HepG2 (cell line): ENCODE measurements at regions not wholly inside any gene's neighbourhood (a gene's known extent, or its start where the extent isn't known, plus 50 kb on each side); places are given as distances from the start of the nearest gene placed in this dataset.

Source experiments
- ATAC-seq: fragments of 200-7000 bp; cut with Tn5 transposase; 3 replicates; pipeline ENCODE4 v1.9.1; 2020; ENCODE audit warnings: mild to moderate bottlenecking, moderate library complexity
- BruUV-seq: library from RNA; stranded (reverse); fragments of 400-500 nt; replicated peaks from 2 replicates; lab custom pipeline; 2021; lab: Mats Ljungman, UMichigan
- CTCF ChIA-PET: fragments of 300-600 bp; formaldehyde crosslinking; extraction: SDS; loops from one replicate; lab custom pipeline; 2021; ENCODE audit warnings: low total read pairs, inconsistent platforms, low intra/inter-chr PET ratio; lab: Yijun Ruan, JAX
- POLR2A ChIA-PET: fragments of 350-600 bp; sonication (Branson Sonifier 250); formaldehyde crosslinking; loops from one replicate; lab custom pipeline; 2020; ENCODE audit warnings: antibody characterized with exemption, inconsistent platforms; lab: Yijun Ruan, JAX
- DNase-seq: peaks from one replicate; pipeline ENCODE4 v3.0.0-alpha.2; 2015; ENCODE audit warnings: low spot score
- FAIRE-seq: peaks from 3 replicates; lab custom pipeline; 2011; peaks lifted over from hg19 to GRCh38; lab: Jason Lieb, UNC
- H2AFZ ChIP-seq: one replicate; pipeline ENCODE4 v1.6.1; 2011; ENCODE audit warnings: low read length, inconsistent platforms
- H3K27ac ChIP-seq: fragments of 300-600 bp; 3 replicates; pipeline ENCODE4 v1.8.0; 2011; ENCODE audit warnings: mixed run types, mild to moderate bottlenecking, mixed read lengths, low read length, inconsistent platforms; ENCODE audit not compliant: insufficient read depth; ENCODE audit errors: extremely low read length
- H3K27me3 ChIP-seq, 2 experiments: fragments of 200-600 bp in 1 of 2; 2 replicates in 1 of 2; 3 replicates in 1 of 2; pipeline versions ENCODE4 v1.6.0 to v1.8.0; 2011; ENCODE audit warnings: low read length in 2 of 2, mild to moderate bottlenecking in 2 of 2, moderate library complexity in 2 of 2, inconsistent platforms in 1 of 2; ENCODE audit not compliant: insufficient read depth in 2 of 2, control insufficient read depth in 1 of 2
- H3K36me3 ChIP-seq, 2 experiments: fragments of 200-600 bp in 1 of 2; replicated peaks in 1 of 2; 2 replicates in 1 of 2; 3 replicates in 1 of 2; pipeline versions ENCODE4 v1.5.1 to v1.8.0; 2011; ENCODE audit warnings: low read length in 2 of 2, inconsistent platforms in 1 of 2; ENCODE audit not compliant: insufficient read depth in 2 of 2, control insufficient read depth in 1 of 2
- H3K4me1 ChIP-seq: 2 replicates; pipeline ENCODE4 v1.5.1; 2012; ENCODE audit warnings: low read length, inconsistent platforms; ENCODE audit not compliant: insufficient read depth
- H3K4me2 ChIP-seq: 2 replicates; pipeline ENCODE4 v1.6.0; 2011; ENCODE audit warnings: low read depth, low read length, inconsistent platforms
- H3K4me3 ChIP-seq, 3 experiments: fragments of 200-600 bp in 1 of 3; sonication (generic), shearing (Covaris generic) in 1 of 3; replicated peaks in 1 of 3; 2 replicates each; pipeline ENCODE4 v1.5.1; 2011 to 2016; ENCODE audit warnings: low read length in 3 of 3, inconsistent platforms in 2 of 3, low read depth in 2 of 3, mild to moderate bottlenecking in 2 of 3, control low read depth in 1 of 3, mixed read lengths in 1 of 3; ENCODE audit not compliant: insufficient read depth in 1 of 3
- H3K79me2 ChIP-seq: one replicate; pipeline ENCODE4 v1.6.1; 2011; ENCODE audit warnings: low read length, inconsistent platforms; ENCODE audit not compliant: insufficient read depth
- H3K9ac ChIP-seq: 2 replicates; pipeline ENCODE4 v1.6.0; 2011; ENCODE audit warnings: mild to moderate bottlenecking, low read depth, low read length, inconsistent platforms; ENCODE audit not compliant: insufficient read depth
- H3K9me3 ChIP-seq: 2 replicates; pipeline ENCODE4 v1.5.1; 2012; ENCODE audit warnings: mild to moderate bottlenecking, low read length
- H4K20me1 ChIP-seq: 2 replicates; pipeline ENCODE4 v1.6.0; 2011; ENCODE audit warnings: inconsistent platforms, mild to moderate bottlenecking, low read length, moderate library complexity; ENCODE audit not compliant: insufficient read depth
- HOXA9 ChIP-seq: sonication (generic); formaldehyde crosslinking; IDR thresholded peaks from 2 replicates; pipeline ENCODE4 v1.8.1; 2022; ENCODE audit warnings: missing genetic modification reagents, mild to moderate bottlenecking, moderate library complexity, borderline replicate concordance
- NFE2L1 ChIP-seq: sonication (generic); formaldehyde crosslinking; IDR thresholded peaks from 2 replicates; pipeline ENCODE4 v1.4.0; 2020; ENCODE audit warnings: missing genetic modification reagents, mild to moderate bottlenecking, borderline replicate concordance
- RFXAP ChIP-seq: sonication (generic); formaldehyde crosslinking; IDR thresholded peaks from 2 replicates; pipeline ENCODE4 v1.4.0; 2020; ENCODE audit warnings: missing genetic modification reagents, borderline replicate concordance
- SAFB2 ChIP-seq: sonication (generic); formaldehyde crosslinking; IDR thresholded peaks from 2 replicates; pipeline ENCODE4 v1.5.1; 2020; ENCODE audit warnings: missing genetic modification reagents, low read depth, mild to moderate bottlenecking, borderline replicate concordance
- SRY ChIP-seq: sonication (generic); formaldehyde crosslinking; IDR thresholded peaks from 2 replicates; pipeline ENCODE4 v1.8.0; 2022; ENCODE audit warnings: mild to moderate bottlenecking, missing genetic modification reagents
- TOE1 ChIP-seq: sonication (generic); formaldehyde crosslinking; IDR thresholded peaks from 2 replicates; pipeline ENCODE4 v1.4.0; 2020; ENCODE audit warnings: mild to moderate bottlenecking, missing genetic modification reagents
- ZNF558 ChIP-seq: sonication (generic); formaldehyde crosslinking; IDR thresholded peaks from 2 replicates; pipeline ENCODE4 v1.9.0; 2022; ENCODE audit warnings: mild to moderate bottlenecking, missing genetic modification reagents, borderline replicate concordance
- ZNF788 ChIP-seq: sonication (generic); formaldehyde crosslinking; IDR thresholded peaks from 2 replicates; pipeline ENCODE4 v1.5.0; 2020; ENCODE audit warnings: mild to moderate bottlenecking, missing genetic modification reagents, borderline replicate concordance
- WGBS: methylation state at CpG from one replicate; pipeline ENCODE4 v1.1.6; 2017; ENCODE audit warnings: low lambda C conversion rate; 5-methylcytosine and 5-hydroxymethylcytosine counted together
- in situ Hi-C: cut with HindIII; loops from 2 replicates; pipeline ENCODE4 v1.10.0; 2017; ENCODE audit warnings: low pct_unique_long_range_greater_than_20kb; ENCODE audit not compliant: extremely low pct_ligation_motif_present
- intact Hi-C: fragments of 100-400 bp; cut with micrococcal nuclease; formaldehyde crosslinking; loops from one replicate; pipeline ENCODE4 v1.10.0; 2022; ENCODE audit not compliant: unreplicated experiment
- TF ChIP-seq, protein P1 (sequence below): sonication (generic); formaldehyde crosslinking; IDR thresholded peaks from 2 replicates; pipeline ENCODE4 v1.4.0; 2020; ENCODE audit warnings: missing genetic modification reagents, mild to moderate bottlenecking, borderline replicate concordance

GRCh38 chr12:30151831-30152230, 368.1 kb upstream of the TMTC1 start:
- Histone ChIP-seq H3K9me3 (peaks cover 4% of the 10 kb centered on the region; the same call in 1 of the 2 replicates), H3K9ac (no peak overlapping the region)
- WGBS, result 23% methylated on average over 2 of the region's 5 CpGs
- no peak for ATAC-seq
- CTCF ChIA-PET, result no interaction called here
- no peak for TF ChIP-seq ZNF788 (CRISPR knock-in tag)
- TF ChIP-seq NFE2L1 (CRISPR knock-in tag), result no peak
- no peak for TF ChIP-seq RFXAP (CRISPR knock-in tag)
- TF ChIP-seq, protein P1, sequence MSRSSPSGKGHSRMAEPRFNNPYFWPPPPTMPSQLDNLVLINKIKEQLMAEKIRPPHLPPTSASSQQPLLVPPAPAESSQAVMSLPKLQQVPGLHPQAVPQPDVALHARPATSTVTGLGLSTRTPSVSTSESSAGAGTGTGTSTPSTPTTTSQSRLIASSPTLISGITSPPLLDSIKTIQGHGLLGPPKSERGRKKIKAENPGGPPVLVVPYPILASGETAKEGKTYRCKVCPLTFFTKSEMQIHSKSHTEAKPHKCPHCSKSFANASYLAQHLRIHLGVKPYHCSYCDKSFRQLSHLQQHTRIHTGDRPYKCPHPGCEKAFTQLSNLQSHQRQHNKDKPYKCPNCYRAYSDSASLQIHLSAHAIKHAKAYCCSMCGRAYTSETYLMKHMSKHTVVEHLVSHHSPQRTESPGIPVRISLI (CRISPR knock-in tag), result no peak
- TF ChIP-seq SAFB2 (CRISPR knock-in tag), result no peak
- TF ChIP-seq TOE1, result no peak
- no peak for TF ChIP-seq HOXA9 (CRISPR knock-in tag)
- no peak for TF ChIP-seq ZNF558 (CRISPR knock-in tag)
- no peak for TF ChIP-seq SRY (CRISPR knock-in tag)
- TF ChIP-seq, all 625 proteins: peak for 0
- no peaks in the 10 kb centered on the region for H3K36me3 ChIP-seq
- H3K4me3 ChIP-seq, result no peak overlapping the region
- POLR2A ChIA-PET, result no interaction called here
- intact Hi-C loops, result no loop called here
- H2AFZ ChIP-seq, result no peak overlapping the region
- H4K20me1 ChIP-seq, result no peaks in the 10 kb centered on the region
- no peaks in the 10 kb centered on the region for H3K79me2 ChIP-seq
- no TSS peak for BruUV-seq
- no peaks in the 10 kb centered on the region for H3K4me1 ChIP-seq
- in situ Hi-C loops, result no loop called here
- DNase-seq, result no peak
- no peaks in the 10 kb centered on the region for H3K27me3 ChIP-seq
- FAIRE-seq, result no peak
- H3K27ac ChIP-seq, result no peak overlapping the region
- H3K4me2 ChIP-seq, result no peak overlapping the region
